A673 (cell line): ENCODE measurements at regions not wholly inside any gene's neighbourhood (a gene's known extent, or its start where the extent isn't known, plus 50 kb on each side); places are given as distances from the start of the nearest gene placed in this dataset.

ENCODE experiments used
- BruUV-seq: library from RNA; stranded (reverse); fragments of 400-500 nt; replicated peaks from 2 replicates; lab custom pipeline; 2021; lab: Mats Ljungman, UMichigan
- CTCF ChIA-PET: fragments of 300-600 bp; sonication (Branson Sonifier 250); formaldehyde crosslinking; loops from one replicate; lab custom pipeline; 2022; ENCODE audit warnings: antibody characterized with exemption; lab: Charles Lee
- POLR2A ChIA-PET: fragments of 300-600 bp; sonication (Branson Sonifier 250); formaldehyde crosslinking; loops from one replicate; lab custom pipeline; 2022; ENCODE audit warnings: antibody characterized with exemption; ENCODE audit not compliant: low non-redundant PET; lab: Charles Lee
- DNase-seq: peaks from one replicate; pipeline ENCODE4 v3.0.0-alpha.2; 2015; ENCODE audit warnings: low spot score
- H3K27ac ChIP-seq: fragments of 200-600 bp; sonication (generic); 2 replicates; pipeline ENCODE4 v1.5.1; 2016; ENCODE audit warnings: mixed run types, low read depth, mild to moderate bottlenecking, mixed read lengths, antibody characterized with exemption, low read length; ENCODE audit not compliant: poor library complexity, severe bottlenecking
- H3K27me3 ChIP-seq: fragments of 200-600 bp; sonication (generic); replicated peaks from 2 replicates; pipeline ENCODE4 v1.6.1; 2017; ENCODE audit warnings: mixed run types, low read depth, mild to moderate bottlenecking, mixed read lengths, antibody characterized with exemption, low read length; ENCODE audit not compliant: insufficient read depth, poor library complexity
- H3K36me3 ChIP-seq: fragments of 200-600 bp; sonication (generic); 2 replicates; pipeline ENCODE4 v1.6.1; 2016; ENCODE audit warnings: mixed run types, mild to moderate bottlenecking, mixed read lengths, antibody characterized with exemption, low read length; ENCODE audit not compliant: insufficient read depth, poor library complexity, severe bottlenecking
- H3K4me1 ChIP-seq: fragments of 200-600 bp; sonication (generic); 2 replicates; pipeline ENCODE4 v1.6.1; 2017; ENCODE audit warnings: mixed run types, mild to moderate bottlenecking, mixed read lengths, antibody characterized with exemption, low read length; ENCODE audit not compliant: insufficient read depth, poor library complexity, severe bottlenecking
- H3K4me3 ChIP-seq: fragments of 200-600 bp; sonication (generic); 2 replicates; pipeline ENCODE4 v1.5.1; 2016; ENCODE audit warnings: low read depth, mixed run types, mild to moderate bottlenecking, mixed read lengths, low read length; ENCODE audit not compliant: poor library complexity, severe bottlenecking
- H3K9me3 ChIP-seq: fragments of 200-600 bp; sonication (generic); 2 replicates; pipeline ENCODE4 v1.6.1; 2016; ENCODE audit warnings: mixed run types, low read depth, mild to moderate bottlenecking, mixed read lengths, antibody characterized with exemption, low read length; ENCODE audit not compliant: poor library complexity, severe bottlenecking
- EZH2 ChIP-seq: fragments of 200-600 bp; sonication (generic); IDR thresholded peaks from 2 replicates; pipeline ENCODE4 v1.6.1; 2017; ENCODE audit warnings: borderline replicate concordance, low read depth, mild to moderate bottlenecking, mixed read lengths, antibody characterized with exemption, low read length; ENCODE audit not compliant: poor library complexity, severe bottlenecking
- intact Hi-C: fragments of 100-400 bp; cut with micrococcal nuclease; formaldehyde crosslinking; loops from one replicate; pipeline ENCODE4 v1.10.0; 2022; ENCODE audit not compliant: unreplicated experiment
- TF ChIP-seq, protein P1 (sequence below): fragments of 300-800, 200-600 bp; sonication (generic); conservative IDR thresholded peaks from 2 replicates; pipeline ENCODE4 v1.5.1; 2017; ENCODE audit warnings: low read depth, mild to moderate bottlenecking, antibody characterized with exemption, low read length, moderate library complexity, mixed read lengths

- Histone ChIP-seq H3K36me3 (no peaks in the 10 kb centered on the region), H3K4me3 (no peak overlapping the region), H3K27me3 (no peaks in the 10 kb centered on the region), H3K4me1 (peaks cover 31% of the 10 kb centered on the region), H3K9me3 (no peaks in the 10 kb centered on the region), H3K27ac (peak overlapping the region; percentile 50)
- intact Hi-C loops = loop anchor here (5.0 kb wide), 2 partner anchors 583 to 758 kb away; no protein-coding TSS in a partner anchor
- TF ChIP-seq, protein P1, sequence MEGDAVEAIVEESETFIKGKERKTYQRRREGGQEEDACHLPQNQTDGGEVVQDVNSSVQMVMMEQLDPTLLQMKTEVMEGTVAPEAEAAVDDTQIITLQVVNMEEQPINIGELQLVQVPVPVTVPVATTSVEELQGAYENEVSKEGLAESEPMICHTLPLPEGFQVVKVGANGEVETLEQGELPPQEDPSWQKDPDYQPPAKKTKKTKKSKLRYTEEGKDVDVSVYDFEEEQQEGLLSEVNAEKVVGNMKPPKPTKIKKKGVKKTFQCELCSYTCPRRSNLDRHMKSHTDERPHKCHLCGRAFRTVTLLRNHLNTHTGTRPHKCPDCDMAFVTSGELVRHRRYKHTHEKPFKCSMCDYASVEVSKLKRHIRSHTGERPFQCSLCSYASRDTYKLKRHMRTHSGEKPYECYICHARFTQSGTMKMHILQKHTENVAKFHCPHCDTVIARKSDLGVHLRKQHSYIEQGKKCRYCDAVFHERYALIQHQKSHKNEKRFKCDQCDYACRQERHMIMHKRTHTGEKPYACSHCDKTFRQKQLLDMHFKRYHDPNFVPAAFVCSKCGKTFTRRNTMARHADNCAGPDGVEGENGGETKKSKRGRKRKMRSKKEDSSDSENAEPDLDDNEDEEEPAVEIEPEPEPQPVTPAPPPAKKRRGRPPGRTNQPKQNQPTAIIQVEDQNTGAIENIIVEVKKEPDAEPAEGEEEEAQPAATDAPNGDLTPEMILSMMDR = no peak
- POLR2A ChIA-PET = no interaction called here
- no TSS peak for BruUV-seq
- peak; percentile 69 for DNase-seq
- CTCF ChIA-PET = no interaction called here
These were observed 197.9 kb downstream of the BRD1 start for GRCh38 chr22:49629586-49630447.

DNA sequence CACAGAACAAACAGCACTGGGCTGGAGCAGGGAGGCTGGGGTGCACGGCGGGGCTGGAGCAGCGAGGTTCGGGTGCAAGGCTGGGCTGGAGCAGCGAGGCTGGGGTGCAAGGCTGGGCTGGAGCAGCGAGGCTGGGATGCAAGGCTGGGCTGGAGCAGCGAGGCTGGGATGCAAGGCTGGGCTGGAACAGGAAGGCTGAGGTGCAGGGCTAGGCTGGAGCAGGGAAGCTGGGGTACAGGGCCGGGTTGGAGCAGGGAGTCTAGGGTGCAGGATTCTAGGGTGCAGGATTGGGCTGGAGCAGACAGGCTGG lies 198.5 kb downstream of the BRD1 start:
- no peak for DNase-seq
- Histone ChIP-seq H3K27ac (no peak overlapping the region), H3K27me3 (no peaks in the 10 kb centered on the region), H3K4me3 (no peak overlapping the region), H3K4me1 (peaks cover 31% of the 10 kb centered on the region), H3K9me3 (no peaks in the 10 kb centered on the region), H3K36me3 (no peaks in the 10 kb centered on the region)
- CTCF ChIA-PET = no interaction called here
- TF ChIP-seq, protein P1 = no peak
- TF ChIP-seq EZH2 = no peak
- POLR2A ChIA-PET = no interaction called here
- intact Hi-C loops = no loop called here
- BruUV-seq = no TSS peak

- Histone ChIP-seq H3K27me3 (no peaks in the 10 kb centered on the region), H3K4me1 (peaks cover 31% of the 10 kb centered on the region), H3K36me3 (no peaks in the 10 kb centered on the region), H3K4me3 (no peak overlapping the region), H3K9me3 (no peaks in the 10 kb centered on the region), H3K27ac (no peak overlapping the region)
- no TSS peak for BruUV-seq
- ChIA-PET CTCF (no interaction called here), POLR2A (no interaction called here)
- DNase-seq = no peak
- no peak for TF ChIP-seq EZH2
- TF ChIP-seq, protein P1 = no peak
- intact Hi-C loops = no loop called here
These were observed 199.0 kb downstream of the BRD1 start for GRCh38 chr22:49628391-49629260.
